NCI-H526 treated with DMSO at 0.1 percent for 48 hours (cell line): ENCODE measurements at regions not wholly inside any gene's neighbourhood (a gene's known extent, or its start where the extent isn't known, plus 50 kb on each side); places are given as distances from the start of the nearest gene placed in this dataset.

Source experiments
- DNase-seq: peaks from one replicate; lab custom pipeline; 2025; lab: John Stamatoyannopoulos, UW

DNA sequence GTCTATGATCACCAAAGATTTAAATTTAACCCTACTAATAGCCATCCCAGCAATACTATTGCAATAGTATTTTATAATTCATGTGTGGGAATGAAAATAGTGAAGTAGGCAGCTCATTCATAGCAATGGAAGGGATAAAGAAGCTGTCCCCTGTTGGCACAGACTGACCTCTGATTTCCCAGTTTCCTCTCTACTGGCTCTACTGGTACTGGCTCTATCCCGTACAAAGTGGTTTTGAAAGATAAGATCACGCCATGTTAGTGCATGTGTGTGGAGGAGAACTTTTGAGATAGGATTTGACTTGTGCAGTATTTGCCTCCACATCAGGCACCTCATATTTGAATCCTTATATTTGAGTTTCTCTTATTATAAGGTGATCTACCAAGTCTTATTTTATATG is 227.3 kb upstream of the ADGRL2 start:
- no peak for DNase-seq

DNA sequence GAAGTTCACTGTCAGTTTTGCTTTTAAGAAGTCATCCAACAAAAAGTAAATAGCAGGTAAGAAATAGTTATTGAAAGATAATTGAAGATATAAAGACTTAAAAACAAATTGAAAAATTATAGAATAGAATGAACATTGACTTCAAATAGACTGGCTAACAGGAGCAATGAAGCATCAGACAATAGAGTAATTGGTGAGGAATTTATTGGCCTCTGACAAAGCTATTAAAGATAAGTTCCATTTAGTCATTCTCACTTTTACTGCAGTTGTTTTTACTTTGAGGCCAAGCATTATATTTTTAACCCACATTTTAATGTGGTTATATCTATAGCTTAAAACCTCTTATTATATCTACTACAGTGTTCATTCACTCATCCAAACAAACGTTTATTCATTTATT is 228.8 kb upstream of the ADGRL2 start:
- DNase-seq: no peak

DNA sequence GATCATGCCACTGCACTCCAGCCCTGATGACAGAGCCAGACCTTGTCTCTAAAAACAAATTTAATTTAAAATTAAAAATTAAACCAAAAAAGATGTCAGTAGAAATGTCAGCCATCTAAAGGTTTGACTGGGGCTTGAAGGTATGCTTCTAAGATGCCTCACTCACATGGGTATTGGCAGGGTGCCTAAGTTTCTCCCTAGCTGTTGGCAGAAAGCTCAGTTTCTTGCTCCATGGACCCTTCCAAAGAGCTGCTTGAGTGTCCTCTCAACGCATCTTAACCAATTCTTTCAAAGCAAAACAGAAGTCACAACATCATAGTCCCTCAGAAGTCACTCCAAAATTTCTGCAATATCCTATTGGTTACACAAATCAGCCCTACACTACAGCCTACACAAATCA is 231.0 kb upstream of the ADGRL2 start:
- DNase-seq: no peak

DNA sequence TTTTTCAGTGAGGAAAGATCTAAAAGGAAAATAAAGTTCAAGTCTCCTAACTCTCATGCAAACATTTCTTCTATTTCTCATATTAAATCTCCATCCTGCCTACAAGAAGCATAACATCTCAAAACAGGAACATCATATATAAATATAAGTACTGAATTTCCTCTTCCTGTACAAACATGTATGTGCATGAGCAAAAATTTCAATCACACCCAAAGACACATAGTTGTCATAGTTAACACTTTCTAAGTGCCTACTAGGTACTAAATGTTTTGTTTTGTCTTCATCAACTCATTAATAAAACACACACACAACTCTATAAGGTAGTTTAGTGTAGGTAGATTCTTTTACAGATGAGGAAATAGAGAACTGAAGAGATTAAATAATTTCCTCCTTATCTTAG is 237.1 kb upstream of the ADGRL2 start:
- DNase-seq: no peak

DNA sequence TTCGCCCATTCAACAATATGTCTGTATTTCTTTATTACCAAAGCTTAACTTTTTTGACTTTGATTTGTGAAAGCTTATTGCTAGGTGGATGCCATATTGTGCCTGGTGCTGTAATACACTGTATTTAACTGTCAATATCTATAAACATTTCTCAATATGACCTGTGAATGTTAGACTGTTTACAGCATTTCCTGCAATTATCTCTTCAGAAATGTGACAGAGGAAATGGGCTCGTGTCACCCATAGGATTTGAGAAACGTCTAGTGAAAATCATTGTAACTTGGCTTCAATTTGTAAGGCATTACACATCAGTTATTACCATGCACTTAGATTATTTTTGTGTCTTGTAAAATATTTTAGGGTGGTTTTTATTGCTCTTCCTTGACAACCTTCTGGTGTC is 237.8 kb upstream of the ADGRL2 start:
- no peak for DNase-seq

DNA sequence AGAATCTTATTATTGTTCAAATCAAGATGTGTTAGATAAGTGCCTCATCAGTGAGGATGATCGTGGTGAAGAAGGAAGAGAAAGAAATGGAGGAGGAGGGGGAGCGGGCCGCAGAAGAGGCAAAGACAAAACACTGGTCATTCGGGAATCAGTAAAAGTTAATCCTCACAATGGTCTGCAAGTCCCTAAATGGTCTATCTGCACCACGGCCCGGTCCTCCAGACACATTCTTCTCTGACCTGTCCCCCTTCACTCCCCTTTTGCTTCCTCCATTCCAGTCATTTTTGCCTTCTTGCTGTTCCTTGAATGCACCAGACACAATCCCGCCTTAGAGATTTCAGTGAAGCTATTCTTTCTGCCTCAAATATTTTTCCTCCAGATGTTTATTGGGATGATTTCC is 240.1 kb upstream of the ADGRL2 start:
- no peak for DNase-seq

DNA sequence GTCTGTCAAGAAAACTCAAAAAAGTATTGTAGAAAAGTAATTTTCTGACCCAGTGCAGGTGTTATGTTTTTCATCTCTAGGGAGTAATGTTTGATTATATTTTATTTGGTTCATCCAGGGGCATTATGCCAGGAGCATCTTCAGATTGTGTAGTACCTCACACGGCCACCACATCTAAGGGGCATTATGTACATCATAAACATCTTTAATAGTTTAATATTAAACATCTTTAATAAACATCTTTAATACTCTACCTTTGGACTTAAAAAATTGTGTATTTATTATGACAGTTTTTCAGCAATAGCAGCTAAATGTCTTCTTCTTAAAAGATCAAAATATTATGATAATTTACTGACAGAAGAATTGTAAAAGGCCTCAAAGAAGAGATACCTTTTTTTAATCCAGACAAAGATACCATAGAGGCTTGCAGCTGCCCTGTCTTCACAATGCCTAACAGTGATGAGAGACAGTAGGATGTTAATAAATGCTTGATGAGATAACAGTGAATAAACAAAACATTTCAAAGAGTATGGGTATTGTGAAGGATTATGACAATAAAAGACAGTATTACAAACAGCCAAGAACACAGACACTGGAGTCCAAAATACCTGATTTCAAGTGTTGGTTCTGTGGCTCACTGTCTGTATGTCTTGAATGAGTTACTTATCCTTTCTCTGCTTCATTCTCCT is 240.9 kb upstream of the ADGRL2 start:
- no peak for DNase-seq

DNA sequence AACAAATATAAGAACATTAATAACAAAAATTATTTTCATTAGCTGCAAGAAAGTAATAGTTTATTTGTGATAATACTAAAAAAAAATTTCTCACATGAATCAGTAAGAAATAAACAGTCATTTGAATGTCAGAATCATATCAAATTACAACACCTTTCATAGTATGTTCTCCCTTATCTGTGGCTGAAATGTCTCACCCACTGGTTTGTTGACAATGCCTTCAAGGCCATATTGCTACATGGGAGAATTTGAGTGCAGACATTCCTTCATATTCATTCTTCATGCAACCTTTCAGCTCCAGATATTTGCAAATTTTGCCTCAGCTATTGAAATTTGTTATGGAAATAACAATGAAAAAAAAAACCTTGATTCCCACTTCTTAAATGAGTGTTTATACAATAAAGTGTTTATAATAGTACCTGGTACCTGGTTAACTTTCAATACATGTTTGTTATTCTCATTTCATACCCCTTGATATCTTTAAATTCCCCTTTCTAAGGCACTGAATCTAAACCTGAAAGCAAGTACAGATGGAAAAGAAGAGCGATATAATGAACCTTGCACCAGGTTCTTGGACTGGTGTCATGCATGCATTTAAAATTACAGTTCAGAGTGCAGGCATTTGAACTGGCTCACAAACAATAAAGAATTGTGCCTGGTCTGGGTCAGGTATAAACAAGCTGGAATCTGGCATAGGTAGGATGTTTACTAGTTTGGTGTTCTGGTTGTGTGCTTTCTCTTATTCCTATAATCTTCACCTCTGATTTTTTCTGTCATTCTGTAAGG is 242.2 kb upstream of the ADGRL2 start:
- DNase-seq: no peak

DNA sequence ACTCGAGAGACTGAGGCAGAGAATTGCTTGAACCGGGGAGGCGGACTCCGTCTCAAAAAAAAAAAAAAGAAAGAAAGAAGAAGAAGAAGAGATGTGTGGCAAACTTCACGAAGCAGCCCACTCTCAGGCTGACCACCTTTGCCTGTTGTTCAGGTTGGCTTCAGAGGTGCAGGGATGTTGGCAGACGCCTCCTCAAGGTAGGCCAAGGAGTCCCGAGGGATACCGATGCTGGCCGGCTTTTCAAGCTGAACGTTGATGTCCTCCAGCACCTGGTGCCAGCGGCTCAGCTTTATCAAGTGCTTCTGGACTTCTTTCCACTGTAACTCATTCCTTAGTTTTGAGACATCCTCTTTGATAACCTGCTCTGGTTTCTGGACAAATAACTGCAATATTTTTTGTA is 243.8 kb upstream of the ADGRL2 start:
- DNase-seq: no peak

DNA sequence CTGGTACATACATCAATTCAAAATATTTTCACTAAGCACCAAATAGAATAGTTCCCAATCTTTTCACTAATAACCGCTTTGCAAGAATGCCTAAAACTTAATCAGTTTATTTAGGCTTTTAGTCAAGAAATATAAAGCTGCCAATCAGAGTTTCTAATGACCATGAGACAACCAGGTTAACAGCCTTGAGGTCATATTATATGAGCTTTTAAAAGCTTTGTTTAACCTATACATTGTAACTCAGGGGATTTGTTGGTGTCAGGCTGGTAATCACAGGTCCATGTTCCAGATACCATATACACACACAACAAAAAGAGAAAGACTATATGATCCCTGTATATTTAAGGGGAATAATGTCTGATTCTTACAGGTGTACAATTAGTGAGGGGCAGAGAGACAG is 246.2 kb upstream of the ADGRL2 start:
- no peak for DNase-seq

DNA sequence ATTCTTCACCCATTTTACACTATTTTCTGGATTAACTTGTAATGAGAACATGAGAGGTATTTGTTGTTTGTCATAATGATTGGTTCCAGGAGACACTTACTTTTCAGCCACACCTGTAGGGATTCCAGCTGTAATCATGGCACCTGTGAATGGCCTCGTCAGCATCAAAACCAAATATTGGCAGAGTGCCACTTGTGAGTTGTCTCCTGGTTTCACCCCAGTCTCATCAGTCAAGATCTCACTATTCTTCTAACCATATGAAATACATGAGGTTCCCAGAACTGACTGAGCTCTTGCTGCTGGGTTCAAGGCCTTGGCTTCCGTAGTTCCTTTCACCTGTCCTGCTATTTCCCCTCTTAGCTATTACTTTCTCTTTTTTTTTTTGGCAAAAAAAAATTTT is 246.6 kb upstream of the ADGRL2 start:
- DNase-seq: peak; percentile 73

DNA sequence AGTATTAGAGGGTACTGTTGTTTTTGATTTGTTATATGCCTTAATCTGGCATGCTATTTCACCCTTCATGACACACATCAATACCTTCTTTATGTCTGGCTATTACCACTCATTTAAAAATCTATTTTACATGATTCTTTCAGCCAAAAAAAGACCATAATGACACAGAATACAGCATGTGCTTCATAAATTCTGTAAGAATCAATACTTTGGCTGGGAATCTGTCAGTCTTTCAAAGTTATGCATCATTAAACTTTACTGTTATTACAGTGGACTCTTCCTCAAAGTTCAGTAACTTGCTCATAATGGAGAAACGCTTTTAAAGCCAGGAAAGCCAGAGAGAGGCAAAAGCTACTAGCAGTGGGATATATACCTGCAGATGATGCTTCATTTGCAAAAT is 247.2 kb upstream of the ADGRL2 start:
- DNase-seq: peak; percentile 80

DNA sequence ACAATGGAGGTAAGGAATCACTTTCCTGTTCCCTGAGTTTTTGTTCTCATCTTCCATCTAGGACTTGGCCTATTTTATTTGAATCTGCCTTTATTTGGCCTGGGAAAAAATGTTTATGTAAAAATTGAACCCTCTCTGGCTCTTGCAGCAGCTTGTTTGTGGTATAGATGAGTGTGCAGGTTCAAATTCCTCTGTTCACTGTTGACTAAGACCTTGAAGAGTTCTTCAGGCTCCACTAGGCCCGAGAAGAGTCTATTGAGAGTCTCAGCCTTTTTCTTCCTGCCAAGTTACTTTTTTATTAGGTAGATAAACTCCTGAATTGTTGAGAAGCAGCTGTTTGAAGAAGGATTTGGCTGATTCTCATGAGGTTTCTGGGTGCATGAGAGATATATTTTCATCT is 248.8 kb upstream of the ADGRL2 start:
- no peak for DNase-seq

DNA sequence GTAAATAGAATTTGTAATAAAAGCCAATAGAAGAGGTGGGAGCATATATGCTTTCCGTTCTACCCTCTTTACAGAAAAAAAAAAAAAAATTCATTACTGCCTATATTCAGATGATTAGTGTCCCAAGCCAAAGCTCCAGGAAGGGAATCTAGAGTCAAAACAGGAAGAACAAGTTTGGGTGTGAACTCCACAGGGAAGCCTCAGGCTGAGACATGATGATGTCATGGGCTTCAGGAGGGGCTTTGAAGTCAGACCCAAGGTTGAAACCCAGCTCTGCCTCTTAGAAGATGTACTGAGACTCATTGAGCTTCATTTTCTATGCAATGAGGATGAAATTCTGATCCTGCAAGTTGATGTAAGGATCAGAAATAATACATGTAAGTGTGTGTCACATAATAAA is 250.0 kb upstream of the ADGRL2 start:
- DNase-seq: no peak

DNA sequence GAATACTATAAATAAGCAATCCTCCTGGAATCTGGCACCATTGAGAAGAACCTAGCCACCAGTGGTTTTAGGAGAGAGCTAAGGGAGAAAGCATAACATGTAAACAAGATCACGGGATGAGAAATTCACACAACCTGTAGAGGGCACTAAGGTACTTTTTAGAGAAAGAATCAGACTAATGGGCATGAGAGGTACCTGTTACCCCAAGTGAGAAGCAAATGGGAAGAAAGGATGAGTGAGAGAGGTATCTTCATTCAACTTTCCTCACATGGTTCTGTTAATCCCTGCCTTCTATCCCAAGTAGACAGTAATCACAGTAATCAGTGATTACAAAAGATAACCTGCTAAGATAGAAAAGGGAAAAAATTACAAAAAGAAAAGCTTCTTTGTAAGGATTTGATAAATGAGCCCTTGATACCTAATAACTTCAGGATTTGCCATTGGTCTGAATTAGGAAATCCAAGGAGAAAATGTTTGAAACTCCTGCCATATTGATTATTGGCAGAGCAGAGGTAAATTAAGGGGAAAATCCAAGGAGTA is 251.1 kb upstream of the ADGRL2 start:
- peak; percentile 33 for DNase-seq

DNA sequence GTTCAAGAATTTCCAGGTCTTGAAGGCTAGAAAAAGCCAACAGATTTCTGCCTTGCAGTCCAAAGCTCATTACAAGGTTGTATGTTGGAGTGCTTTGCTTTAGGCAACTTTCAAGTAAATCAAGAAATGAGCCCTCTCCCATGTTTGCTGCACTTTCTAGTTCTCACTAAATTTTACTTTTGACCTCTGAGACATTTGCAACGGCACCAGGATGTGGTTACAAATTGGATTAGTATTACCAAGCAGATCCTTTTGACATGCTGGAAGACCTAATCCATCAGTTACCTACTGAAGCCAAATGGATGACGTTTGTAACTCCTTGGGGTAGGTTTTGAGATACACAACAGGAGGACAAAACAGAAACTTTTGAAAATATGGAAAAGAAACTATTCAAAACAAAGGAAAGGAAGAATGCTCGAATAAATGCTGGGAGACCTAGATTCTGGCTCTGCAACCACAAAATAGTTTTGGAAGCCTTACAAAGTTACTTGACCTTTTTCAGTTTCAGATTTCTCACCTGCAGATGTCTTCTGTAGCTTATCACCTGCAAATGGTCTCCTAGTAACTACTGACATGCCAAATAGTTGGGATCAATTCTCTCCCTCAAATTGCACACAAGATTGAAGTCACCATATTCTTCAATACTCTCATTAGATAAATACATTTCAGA is 251.7 kb upstream of the ADGRL2 start:
- DNase-seq: no peak

DNA sequence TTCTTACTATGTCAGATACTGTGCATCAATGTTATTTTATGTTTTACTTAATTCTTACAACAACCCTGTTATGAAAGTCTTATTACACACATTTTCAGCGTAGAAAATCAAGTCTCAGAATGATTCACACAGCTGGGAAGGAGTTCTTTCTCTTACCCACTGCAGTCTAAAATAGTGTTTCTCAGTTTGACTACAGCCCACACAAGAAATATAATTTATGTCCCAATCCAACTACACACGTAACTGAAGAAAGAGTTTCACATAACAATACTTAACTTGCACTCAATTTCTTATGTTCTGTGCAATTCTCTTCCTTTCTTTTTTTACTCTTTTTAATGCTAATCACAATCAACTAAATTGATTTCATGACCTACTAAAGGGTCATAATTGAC is 252.8 kb upstream of the ADGRL2 start:
- no peak for DNase-seq

DNA sequence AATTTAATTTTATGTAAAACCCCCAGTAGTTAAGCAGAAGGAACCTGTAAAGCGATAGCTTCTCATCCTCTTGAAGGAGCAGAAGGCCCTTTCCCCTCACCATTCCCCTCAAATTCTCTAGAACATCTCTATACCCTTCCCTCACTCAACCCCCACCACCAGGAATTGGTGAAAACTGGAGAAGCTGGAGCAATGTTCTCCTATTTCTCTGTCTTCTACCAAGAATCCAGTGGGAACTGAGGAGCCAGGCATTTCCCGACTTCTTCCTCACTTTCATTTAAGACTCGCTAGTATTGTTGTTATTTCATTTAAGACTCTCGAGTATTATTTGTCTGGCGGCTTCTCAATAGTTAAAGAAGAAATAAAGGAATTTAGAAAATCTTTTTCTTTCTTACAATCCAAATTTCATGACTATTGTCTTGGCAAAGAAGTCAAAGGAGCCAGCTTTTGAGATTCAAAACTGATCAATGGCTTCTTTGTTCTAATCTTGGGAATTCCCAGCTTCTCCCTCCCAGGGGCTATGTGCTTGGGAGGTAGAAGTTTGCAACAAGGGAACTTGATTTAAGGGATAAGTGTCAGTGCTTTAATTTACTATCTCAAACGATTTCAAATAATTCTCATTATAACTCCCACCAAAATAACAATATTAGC is 253.3 kb upstream of the ADGRL2 start:
- DNase-seq: no peak

DNA sequence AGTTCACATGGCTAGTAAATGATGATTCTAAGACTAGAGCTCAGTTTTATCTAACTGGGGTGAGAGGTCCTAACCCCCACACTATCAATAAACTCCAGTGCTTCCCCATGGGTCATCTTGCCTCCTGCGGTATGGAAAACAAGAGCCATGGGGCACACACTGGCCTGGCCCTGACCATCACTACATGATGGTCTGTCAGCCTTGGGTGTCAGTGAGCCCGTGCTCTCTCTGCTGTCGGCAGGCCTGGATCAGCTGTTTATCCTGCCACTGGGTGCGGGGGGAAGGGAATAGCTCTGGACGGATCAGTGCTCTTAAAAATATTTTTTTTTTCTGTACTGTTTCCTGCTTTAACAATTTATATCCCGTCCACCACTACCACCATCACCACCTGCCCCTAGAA is 255.0 kb upstream of the ADGRL2 start:
- no peak for DNase-seq

DNA sequence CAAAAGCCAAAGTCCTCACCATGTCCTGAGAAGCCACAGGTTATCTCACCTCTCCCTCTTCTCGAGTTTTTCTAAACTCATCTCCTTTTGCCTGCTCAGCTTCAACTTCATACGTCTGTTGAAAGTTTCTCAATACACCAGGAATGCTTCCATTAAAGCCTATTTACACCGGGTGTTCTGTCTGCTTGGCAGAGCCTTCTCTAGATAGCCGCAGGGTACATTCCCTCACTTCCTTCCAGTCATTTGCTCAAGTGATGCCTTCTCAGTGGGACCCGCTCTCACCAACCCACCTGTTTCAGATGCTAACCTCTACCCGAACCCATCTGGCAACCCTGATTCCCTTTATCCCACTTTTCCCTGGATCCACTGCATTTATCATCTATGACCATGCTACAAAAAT is 257.0 kb upstream of the ADGRL2 start:
- DNase-seq: no peak

DNA sequence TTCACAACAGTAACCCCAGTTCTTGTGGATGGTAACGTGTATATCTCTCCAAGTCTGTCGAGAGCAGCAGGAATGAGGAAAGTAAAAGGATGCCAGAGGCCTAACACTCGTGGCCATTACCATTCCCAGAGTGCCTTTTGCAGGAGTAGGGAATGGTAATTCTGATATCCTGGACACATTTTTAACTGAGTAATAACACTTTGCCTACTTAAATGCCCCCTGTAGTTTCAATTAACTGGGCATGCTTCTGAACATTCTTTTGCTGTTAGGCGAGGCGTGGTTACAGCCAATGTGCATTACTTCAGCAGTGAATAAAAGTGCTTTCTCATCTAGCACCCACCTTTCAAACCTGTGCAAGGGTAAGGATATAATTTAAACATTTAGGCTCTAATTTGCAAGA is 258.5 kb upstream of the ADGRL2 start:
- DNase-seq: no peak

DNA sequence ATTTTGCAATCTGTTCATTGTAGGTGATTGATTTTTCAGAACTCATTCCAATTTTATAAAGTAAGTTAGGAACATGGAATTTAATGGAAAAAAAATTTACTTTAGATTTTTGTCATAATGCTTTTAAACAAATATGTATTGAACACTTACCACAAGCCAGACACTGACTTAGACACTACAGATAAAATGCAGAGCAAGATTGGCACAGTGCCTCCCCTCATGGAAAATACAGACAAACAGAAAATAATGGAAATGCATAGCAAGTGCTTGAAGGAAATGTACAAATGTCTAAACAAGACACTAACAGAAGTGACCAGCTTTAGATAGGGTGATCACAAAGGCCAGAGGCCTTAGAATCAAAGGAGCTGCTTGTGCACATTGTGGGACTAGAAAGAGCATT is 260.5 kb upstream of the ADGRL2 start:
- no peak for DNase-seq

DNA sequence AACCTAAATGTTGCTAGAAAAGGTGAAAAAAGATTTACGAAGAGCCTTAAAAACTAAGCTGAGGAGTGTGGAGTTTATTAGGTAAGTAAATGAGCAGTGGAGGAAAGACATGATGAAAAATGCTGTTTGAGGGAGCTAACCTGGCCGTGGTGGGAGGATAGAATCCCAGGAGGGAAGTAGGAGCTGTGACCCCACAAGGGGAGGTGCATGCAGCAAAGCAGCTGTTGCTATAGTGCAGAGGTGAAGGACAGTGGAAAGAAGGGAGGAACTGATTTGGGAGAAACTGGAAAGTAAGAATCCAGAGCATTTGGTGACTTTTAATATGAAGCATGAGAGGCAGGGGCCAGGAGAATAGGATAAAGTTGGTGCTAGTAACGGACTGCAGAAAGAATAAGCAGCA is 271.7 kb upstream of the ADGRL2 start:
- DNase-seq: no peak
